SK-N-SH (cell line): ENCODE measurements at regions not wholly inside any gene's neighbourhood (a gene's known extent, or its start where the extent isn't known, plus 50 kb on each side); places are given as distances from the start of the nearest gene placed in this dataset.

Experiments
- CTCF ChIA-PET: fragments of 300-600, 350-600 bp; formaldehyde crosslinking; extraction: SDS; loops from one replicate; lab custom pipeline; 2021; lab: Yijun Ruan, JAX
- POLR2A ChIA-PET: fragments of 350-600 bp; sonication (Branson Sonifier 250); formaldehyde crosslinking; extraction: SDS; loops from one replicate; lab custom pipeline; 2020; ENCODE audit warnings: antibody characterized with exemption, inconsistent platforms; lab: Yijun Ruan, JAX
- DNase-seq: peaks from one replicate; pipeline ENCODE4 v3.0.0; 2012
- H2AFZ ChIP-seq: fragments of 200-600 bp; sonication (generic); 2 replicates; pipeline ENCODE4 v1.8.1; 2016; ENCODE audit warnings: antibody characterized with exemption, mild to moderate bottlenecking, low read depth
- H3F3A ChIP-seq: fragments of 200-600 bp; sonication (generic); replicated peaks from 2 replicates; pipeline ENCODE3; 2016; ENCODE audit warnings: antibody characterized with exemption, mild to moderate bottlenecking; ENCODE audit not compliant: insufficient read depth
- H3K27ac ChIP-seq, 2 experiments: fragments of 200-500 bp in 1 of 2; fragments of 200-600 bp in 1 of 2; sonication (Bioruptor generic) in 1 of 2; sonication (generic), shearing (Covaris generic) in 1 of 2; 2 replicates each; pipeline versions ENCODE4 v1.5.1 to v1.6.1; 2014 to 2016; ENCODE audit warnings: low read depth in 2 of 2, inconsistent platforms in 1 of 2, low read length in 1 of 2, mild to moderate bottlenecking in 1 of 2, mixed read lengths in 1 of 2
- H3K27me3 ChIP-seq: fragments of 200-600 bp; sonication (generic), shearing (Covaris generic); 2 replicates; pipeline ENCODE4 v1.6.1; 2016; ENCODE audit warnings: mixed run types; ENCODE audit not compliant: insufficient read depth
- H3K36me3 ChIP-seq, 2 experiments: fragments of 200-500 bp in 1 of 2; fragments of 200-600 bp in 1 of 2; sonication (Bioruptor generic) in 1 of 2; sonication (generic) in 1 of 2; replicated peaks in 1 of 2; 2 replicates each; pipeline versions ENCODE3 to v1.5.1; 2014 to 2016; ENCODE audit warnings: low read length in 1 of 2, mild to moderate bottlenecking in 1 of 2; ENCODE audit not compliant: insufficient read depth in 2 of 2, control insufficient read depth in 1 of 2
- H3K4me1 ChIP-seq, 2 experiments: fragments of 200-500 bp in 1 of 2; fragments of 200-600 bp in 1 of 2; sonication (Bioruptor generic) in 1 of 2; sonication (generic), shearing (Covaris generic) in 1 of 2; 2 replicates each; pipeline versions ENCODE4 v1.5.1 to v1.6.1; 2014 to 2016; ENCODE audit warnings: low read depth in 1 of 2, low read length in 1 of 2, mixed run types in 1 of 2; ENCODE audit not compliant: insufficient read depth in 2 of 2, control insufficient read depth in 1 of 2
- H3K4me2 ChIP-seq: fragments of 200-600 bp; sonication (generic), shearing (Covaris generic); 2 replicates; pipeline ENCODE4 v1.6.1; 2017; ENCODE audit warnings: mixed run types
- H3K4me3 ChIP-seq, 2 experiments: fragments of 200-500 bp in 1 of 2; fragments of 200-600 bp in 1 of 2; sonication (Bioruptor generic) in 1 of 2; sonication (generic), shearing (Covaris generic) in 1 of 2; 2 replicates each; pipeline versions ENCODE4 v1.5.1 to v1.8.1; 2014 to 2016; ENCODE audit warnings: low read depth in 2 of 2, inconsistent platforms in 1 of 2, low read length in 1 of 2, mild to moderate bottlenecking in 1 of 2, mixed read lengths in 1 of 2, moderate library complexity in 1 of 2
- H3K79me2 ChIP-seq: fragments of 200-600 bp; sonication (generic); 2 replicates; pipeline ENCODE4 v1.8.1; 2017; ENCODE audit warnings: mild to moderate bottlenecking; ENCODE audit not compliant: insufficient read depth
- H3K9ac ChIP-seq: fragments of 200-600 bp; sonication (generic); 2 replicates; pipeline ENCODE4 v1.6.1; 2017; ENCODE audit warnings: mixed run types
- H3K9me2 ChIP-seq: fragments of 200-600 bp; sonication (generic); 2 replicates; pipeline ENCODE4 v1.6.1; 2017; ENCODE audit warnings: mixed run types
- H3K9me3 ChIP-seq: fragments of 200-600 bp; sonication (generic); 2 replicates; pipeline ENCODE4 v1.6.1; 2017; ENCODE audit warnings: mixed run types, mild to moderate bottlenecking, moderate library complexity
- H4K20me1 ChIP-seq: fragments of 200-600 bp; sonication (generic); 2 replicates; pipeline ENCODE4 v1.6.1; 2017; ENCODE audit warnings: mild to moderate bottlenecking, mixed run types; ENCODE audit not compliant: insufficient read depth
- CHD2 ChIP-seq: fragments of 150-350 bp; IDR thresholded peaks from 2 replicates; pipeline ENCODE4 v1.6.1; 2018; ENCODE audit warnings: low read length; ENCODE audit not compliant: partially characterized antibody
- CTCF ChIP-seq: fragments of 200-600 bp; sonication (generic); IDR thresholded peaks from 2 replicates; pipeline ENCODE4 v1.6.1; 2017; ENCODE audit warnings: antibody characterized with exemption, mild to moderate bottlenecking, moderate library complexity
- ELF1 ChIP-seq: IDR thresholded peaks from 2 replicates; pipeline ENCODE4 v1.4.0; 2012
- EP300 ChIP-seq, 2 experiments: IDR thresholded peaks; 2 replicates each; pipeline versions ENCODE4 v1.4.0 to v1.6.1; 2012; ENCODE audit warnings: borderline replicate concordance in 1 of 2, low read depth in 1 of 2, low read length in 1 of 2
- FOSL2 ChIP-seq: IDR thresholded peaks from 2 replicates; pipeline ENCODE4 v1.4.0; 2012; ENCODE audit warnings: low read depth, mild to moderate bottlenecking, moderate library complexity, borderline replicate concordance
- FOXJ3 ChIP-seq: sonication (generic); formaldehyde crosslinking; IDR thresholded peaks from 2 replicates; pipeline ENCODE4 v1.5.1; 2020; ENCODE audit warnings: mild to moderate bottlenecking, missing genetic modification reagents
- GATA2 ChIP-seq: sonication (generic); formaldehyde crosslinking; IDR thresholded peaks from 2 replicates; pipeline ENCODE4 v1.5.0; 2020; ENCODE audit warnings: mild to moderate bottlenecking, missing genetic modification reagents
- JUND ChIP-seq: IDR thresholded peaks from 2 replicates; pipeline ENCODE4 v1.4.0; 2012
- MAX ChIP-seq: IDR thresholded peaks from 2 replicates; pipeline ENCODE4 v1.4.0; 2012; ENCODE audit warnings: low read depth
- NFIC ChIP-seq: IDR thresholded peaks from 2 replicates; pipeline ENCODE4 v1.4.0; 2012; ENCODE audit warnings: borderline replicate concordance
- RAD21 ChIP-seq: IDR thresholded peaks from 2 replicates; pipeline ENCODE4 v1.6.1; 2012; ENCODE audit warnings: mild to moderate bottlenecking, low read length
- RCOR1 ChIP-seq: fragments of 150-350 bp; IDR thresholded peaks from 2 replicates; pipeline ENCODE4 v1.6.1; 2017; ENCODE audit warnings: antibody characterized with exemption, low read length
- RFX5 ChIP-seq: IDR thresholded peaks from 2 replicates; pipeline ENCODE4 v1.6.1; 2012; ENCODE audit warnings: mild to moderate bottlenecking, improper control_type of control experiment, low read length
- SIN3A ChIP-seq: IDR thresholded peaks from 2 replicates; pipeline ENCODE4 v1.6.1; 2012; ENCODE audit warnings: low read depth, mild to moderate bottlenecking, low read length, moderate library complexity, borderline replicate concordance
- TAF1 ChIP-seq: IDR thresholded peaks from 2 replicates; pipeline ENCODE4 v1.6.1; 2012; ENCODE audit warnings: low read depth, mild to moderate bottlenecking, low read length, moderate library complexity, borderline replicate concordance
- TEAD4 ChIP-seq: IDR thresholded peaks from 2 replicates; pipeline ENCODE4 v1.4.0; 2012; ENCODE audit warnings: mild to moderate bottlenecking, borderline replicate concordance; ENCODE audit not compliant: insufficient read depth
- USF2 ChIP-seq: fragments of 150-350 bp; IDR thresholded peaks from 2 replicates; pipeline ENCODE4 v1.6.1; 2017; ENCODE audit warnings: antibody characterized with exemption, low read length, low read depth, borderline replicate concordance
- YY1 ChIP-seq: IDR thresholded peaks from 2 replicates; pipeline ENCODE4 v1.4.0; 2012; ENCODE audit warnings: low read depth, mild to moderate bottlenecking
- ZBTB33 ChIP-seq: IDR thresholded peaks from 2 replicates; pipeline ENCODE4 v1.4.0; 2012; ENCODE audit warnings: low read depth, borderline replicate concordance
- WGBS: methylation state at CpG from one replicate; pipeline ENCODE4 v1.1.6; 2017; ENCODE audit warnings: low lambda C conversion rate; 5-methylcytosine and 5-hydroxymethylcytosine counted together

GRCh38 chr3:153767601-153768560 is 353.3 kb upstream of the ARHGEF26 start:
- H2AFZ ChIP-seq, result no peak overlapping the region

More at GRCh38 chr3:153767601-153768560, 353.3 kb upstream of the ARHGEF26 start:
- POLR2A ChIA-PET, result no interaction called here
- Histone ChIP-seq H3K27me3 (no peaks in the 10 kb centered on the region), H4K20me1 (no peaks in the 10 kb centered on the region), H3F3A (no peaks in the 10 kb centered on the region), H3K9me3 (0 out of 2 replicates have a peak, but pooled peaks cover 5% of the 10 kb centered on the region), H3K27ac (no peak overlapping the region), H3K4me2 (no peak overlapping the region)
- DNase-seq, result no peak
- CTCF ChIA-PET, result interaction anchor here (0.6 to 3.6 kb wide), 16 partner anchors 10 to 744 kb away, joined by 3 to 17 read pairs (median 4); no protein-coding TSS in a partner anchor
- WGBS, result 25% methylated on average over 7 of the region's 9 CpGs
- TF ChIP-seq USF2 (no peak), NFIC (no peak), FOXJ3 (no peak), CTCF (no peak), RFX5 (no peak), FOSL2 (no peak), GATA2 (CRISPR knock-in tag) (no peak), YY1 (no peak), TAF1 (no peak), ZBTB33 (no peak), TEAD4 (no peak), RCOR1 (no peak), JUND (no peak), SIN3A (no peak), EP300 (IDR thresholded peaks at IDR 0.05; ENCODE audit: borderline replicate concordance in 1 of 2, low read depth in 1 of 2, low read length in 1 of 2) (no peak), ELF1 (no peak), RAD21 (no peak), CHD2 (no peak), MAX (no peak)
- TF ChIP-seq, all 33 proteins: peak for 0
- Histone ChIP-seq H3K4me1 (no peaks in the 10 kb centered on the region), H3K4me3 (no peak overlapping the region), H3K36me3 (no peaks in the 10 kb centered on the region), H3K9ac (no peak overlapping the region), H3K9me2 (no peaks in the 10 kb centered on the region), H3K79me2 (no peaks in the 10 kb centered on the region)
